Mesenchymal stem cell (in vitro differentiated cells and primary cell): ENCODE measurements at regions not wholly inside any gene's neighbourhood (a gene's known extent, or its start where the extent isn't known, plus 50 kb on each side); places are given as distances from the start of the nearest gene placed in this dataset.

Experiments
- DNase-seq: peaks from one replicate; pipeline ENCODE4 v3.0.0-alpha.2; 2013
- H2AFZ ChIP-seq: one replicate; pipeline ENCODE4 v1.6.1; 2013; ENCODE audit warnings: low read depth, mild to moderate bottlenecking, control low read depth, inconsistent platforms, low read length, moderate library complexity
- H2AK5ac ChIP-seq: 2 replicates; pipeline ENCODE4 v1.6.1; 2013; ENCODE audit warnings: low read length, moderate library complexity, mild to moderate bottlenecking, inconsistent platforms; ENCODE audit not compliant: severe bottlenecking
- H2BK120ac ChIP-seq: one replicate; pipeline ENCODE4 v1.6.1; 2013; ENCODE audit warnings: low read depth, mild to moderate bottlenecking, inconsistent platforms, low read length, moderate library complexity
- H2BK12ac ChIP-seq, 2 experiments: one replicate each; pipeline ENCODE4 v1.6.1; 2013; ENCODE audit warnings: inconsistent platforms in 2 of 2, low read length in 2 of 2, mild to moderate bottlenecking in 2 of 2, moderate library complexity in 2 of 2, control low read depth in 1 of 2
- H2BK15ac ChIP-seq: one replicate; pipeline ENCODE4 v1.6.1; 2013; ENCODE audit warnings: mild to moderate bottlenecking, low read depth, inconsistent platforms; ENCODE audit not compliant: poor library complexity, severe bottlenecking
- H2BK5ac ChIP-seq: 2 replicates; pipeline ENCODE4 v1.6.1; 2013; ENCODE audit warnings: low read depth, mild to moderate bottlenecking, low read length, control low read depth, inconsistent platforms; ENCODE audit not compliant: poor library complexity, severe bottlenecking
- H3K14ac ChIP-seq, 2 experiments: one replicate each; pipeline ENCODE4 v1.6.1; 2013; ENCODE audit warnings: inconsistent platforms in 2 of 2, low read length in 2 of 2, control low read depth in 1 of 2, mild to moderate bottlenecking in 1 of 2, moderate library complexity in 1 of 2
- H3K18ac ChIP-seq, 2 experiments: one replicate each; pipeline ENCODE4 v1.6.1; 2013; ENCODE audit warnings: inconsistent platforms in 2 of 2, low read length in 2 of 2, control low read depth in 1 of 2, low read depth in 1 of 2, mild to moderate bottlenecking in 1 of 2
- H3K23ac ChIP-seq, 2 experiments: one replicate each; pipeline ENCODE4 v1.6.1; 2013; ENCODE audit warnings: inconsistent platforms in 2 of 2, low read length in 2 of 2, mild to moderate bottlenecking in 2 of 2, moderate library complexity in 2 of 2, control low read depth in 1 of 2
- H3K27ac ChIP-seq: 2 replicates; pipeline ENCODE4 v1.5.1; 2013; ENCODE audit warnings: mild to moderate bottlenecking, moderate library complexity, low read length, control low read depth, inconsistent platforms; ENCODE audit not compliant: poor library complexity, severe bottlenecking
- H3K27me3 ChIP-seq, 2 experiments: 2 replicates each; pipeline versions ENCODE4 v1.6.1 to v1.7.0; 2013; ENCODE audit warnings: low read length in 2 of 2, mild to moderate bottlenecking in 2 of 2, moderate library complexity in 2 of 2, control low read depth in 1 of 2, inconsistent platforms in 1 of 2; ENCODE audit not compliant: control insufficient read depth in 1 of 2, insufficient read depth in 1 of 2
- H3K36me3 ChIP-seq, 2 experiments: 2 replicates each; pipeline versions ENCODE4 v1.6.1 to v1.7.0; 2013; ENCODE audit warnings: low read length in 2 of 2, control low read depth in 1 of 2, inconsistent platforms in 1 of 2, low read depth in 1 of 2, mild to moderate bottlenecking in 1 of 2; ENCODE audit not compliant: insufficient read depth in 2 of 2, control insufficient read depth in 1 of 2
- H3K4ac ChIP-seq, 2 experiments: one replicate each; pipeline ENCODE4 v1.6.1; 2013; ENCODE audit warnings: inconsistent platforms in 2 of 2, low read length in 2 of 2, mild to moderate bottlenecking in 2 of 2, moderate library complexity in 2 of 2, control low read depth in 1 of 2, low read depth in 1 of 2
- H3K4me1 ChIP-seq: 2 replicates; pipeline ENCODE4 v1.6.1; 2013; ENCODE audit warnings: low read depth, low read length, control low read depth; ENCODE audit not compliant: control insufficient read depth, insufficient read depth
- H3K4me2 ChIP-seq: 2 replicates; pipeline ENCODE4 v1.6.1; 2013; ENCODE audit warnings: low read length, mild to moderate bottlenecking, inconsistent platforms; ENCODE audit not compliant: poor library complexity, severe bottlenecking
- H3K4me3 ChIP-seq, 2 experiments: 2 replicates each; pipeline versions ENCODE4 v1.5.1 to v1.7.0; 2013; ENCODE audit warnings: low read length in 2 of 2, mild to moderate bottlenecking in 2 of 2, control low read depth in 1 of 2, low read depth in 1 of 2; ENCODE audit not compliant: insufficient read depth in 1 of 2
- H3K79me1 ChIP-seq: replicated peaks from 2 replicates; pipeline ENCODE4 v1.6.1; 2013; ENCODE audit warnings: mild to moderate bottlenecking, control low read depth, low read length, inconsistent platforms; ENCODE audit not compliant: poor library complexity, severe bottlenecking
- H3K9ac ChIP-seq: 2 replicates; pipeline ENCODE4 v1.7.0; 2013; ENCODE audit warnings: mild to moderate bottlenecking, low read length, moderate library complexity
- H3K9me3 ChIP-seq: 2 replicates; pipeline ENCODE4 v1.7.0; 2013; ENCODE audit warnings: mild to moderate bottlenecking, low read length; ENCODE audit not compliant: control insufficient read depth
- H4K8ac ChIP-seq: one replicate; pipeline ENCODE4 v1.6.1; 2013; ENCODE audit warnings: inconsistent platforms, mild to moderate bottlenecking, low read length, moderate library complexity
- H4K91ac ChIP-seq: one replicate; pipeline ENCODE4 v1.6.1; 2013; ENCODE audit warnings: mild to moderate bottlenecking, low read length, inconsistent platforms
- WGBS: methylation state at CpG from one replicate; pipeline ENCODE4 v1.1.7; 2013; ENCODE audit warnings: mixed read lengths; 5-methylcytosine and 5-hydroxymethylcytosine counted together

GRCh38 chr4:43379016-43379415, 486.5 kb downstream of the GRXCR1 start:
- no peak overlapping the region for H3K4me3 ChIP-seq
- H2BK12ac ChIP-seq = no peak overlapping the region
- no peak overlapping the region for H3K27ac ChIP-seq
- H2BK5ac ChIP-seq = no peak overlapping the region
- H2BK15ac ChIP-seq = no peak overlapping the region
- H2BK120ac ChIP-seq = no peak overlapping the region
- no peaks in the 10 kb centered on the region for H3K4me1 ChIP-seq
- no peaks in the 10 kb centered on the region for H3K36me3 ChIP-seq
- H4K91ac ChIP-seq = no peak overlapping the region
- no peak overlapping the region for H3K18ac ChIP-seq
- no peak overlapping the region for H3K9ac ChIP-seq
- no peak overlapping the region for H3K4ac ChIP-seq
- H2AK5ac ChIP-seq = no peak overlapping the region
- H3K9me3 ChIP-seq = no peaks in the 10 kb centered on the region
- DNase-seq = no peak
- no peak overlapping the region for H3K23ac ChIP-seq
- no peak overlapping the region for H2AFZ ChIP-seq
- no peak overlapping the region for H3K4me2 ChIP-seq
- no peaks in the 10 kb centered on the region for H3K79me1 ChIP-seq
- no peak overlapping the region for H3K14ac ChIP-seq
- H4K8ac ChIP-seq = no peak overlapping the region
- WGBS = no CpG with 5 or more reads among the region's 1 CpG
- no peaks in the 10 kb centered on the region for H3K27me3 ChIP-seq

- no peak overlapping the region for H3K18ac ChIP-seq
- no peak overlapping the region for H2BK120ac ChIP-seq
- H3K27ac ChIP-seq = no peak overlapping the region
- no peak overlapping the region for H3K9ac ChIP-seq
- no peak overlapping the region for H2BK12ac ChIP-seq
- DNase-seq = no peak
- 79% methylated on average over 2 of the region's 2 CpGs for WGBS
- H3K4me1 ChIP-seq = no peaks in the 10 kb centered on the region
- H4K91ac ChIP-seq = no peak overlapping the region
- no peak overlapping the region for H3K4me3 ChIP-seq
- H3K27me3 ChIP-seq = no peaks in the 10 kb centered on the region
- H3K36me3 ChIP-seq = no peaks in the 10 kb centered on the region
- H3K23ac ChIP-seq = no peak overlapping the region
- no peaks in the 10 kb centered on the region for H3K79me1 ChIP-seq
- no peaks in the 10 kb centered on the region for H3K9me3 ChIP-seq
- H2BK5ac ChIP-seq = no peak overlapping the region
- no peak overlapping the region for H3K14ac ChIP-seq
- H2BK15ac ChIP-seq = no peak overlapping the region
- no peak overlapping the region for H4K8ac ChIP-seq
- no peak overlapping the region for H3K4ac ChIP-seq
- H3K4me2 ChIP-seq = no peak overlapping the region
- no peak overlapping the region for H2AFZ ChIP-seq
- no peak overlapping the region for H2AK5ac ChIP-seq
These were observed 487.6 kb downstream of the GRXCR1 start for GRCh38 chr4:43380093-43380492.

GRCh38 chr4:43391069-43391468, 498.6 kb downstream of the GRXCR1 start:
- Histone ChIP-seq H3K4me2 (no peak overlapping the region), H2BK5ac (no peak overlapping the region), H3K9ac (no peak overlapping the region), H3K4me3 (no peak overlapping the region), H2BK15ac (no peak overlapping the region), H2BK12ac (no peak overlapping the region), H3K14ac (no peak overlapping the region), H3K79me1 (no peaks in the 10 kb centered on the region), H3K23ac (no peak overlapping the region), H4K91ac (no peak overlapping the region), H3K18ac (no peak overlapping the region), H3K36me3 (no peaks in the 10 kb centered on the region), H3K27me3 (no peaks in the 10 kb centered on the region), H3K4me1 (no peaks in the 10 kb centered on the region), H2AK5ac (no peak overlapping the region), H2AFZ (no peak overlapping the region), H3K4ac (no peak overlapping the region), H4K8ac (no peak overlapping the region), H2BK120ac (no peak overlapping the region), H3K27ac (no peak overlapping the region), H3K9me3 (no peaks in the 10 kb centered on the region)
- DNase-seq = no peak
- 84% methylated on average over 1 of the region's 1 CpG for WGBS

- Histone ChIP-seq H3K23ac (no peak overlapping the region), H3K4me2 (no peak overlapping the region), H3K4me3 (no peak overlapping the region), H3K79me1 (no peaks in the 10 kb centered on the region), H3K27me3 (no peaks in the 10 kb centered on the region), H3K9me3 (no peaks in the 10 kb centered on the region), H3K4ac (no peak overlapping the region), H2AK5ac (no peak overlapping the region), H3K36me3 (no peaks in the 10 kb centered on the region), H2BK12ac (no peak overlapping the region), H2AFZ (no peak overlapping the region), H3K18ac (no peak overlapping the region), H2BK120ac (no peak overlapping the region), H3K9ac (no peak overlapping the region), H3K4me1 (no peaks in the 10 kb centered on the region), H3K27ac (no peak overlapping the region), H3K14ac (no peak overlapping the region), H2BK15ac (no peak overlapping the region), H4K8ac (no peak overlapping the region), H4K91ac (no peak overlapping the region), H2BK5ac (no peak overlapping the region)
- WGBS = 55% methylated on average over 3 of the region's 3 CpGs
- peak; percentile 8 for DNase-seq
These were observed 502.5 kb downstream of the GRXCR1 start for GRCh38 chr4:43394976-43395375.
